Activated T-helper 2 cell treated with anti-CD3 and anti-CD28 coated beads, Interferon-gamma antibody, Interleukin-2, Interleukin-4, amounts not matched to agents 10 μg/mL and 5 μg/mL and 100 μg/mL, durations not matched to agents 14 hours and 24 hours and 36 hours (primary cell): ENCODE measurements at regions not wholly inside any gene's neighbourhood (a gene's known extent, or its start where the extent isn't known, plus 50 kb on each side); places are given as distances from the start of the nearest gene placed in this dataset.
A peak's percentile ranks its signal among the peaks of the same experiment; 100 is the strongest.

Experiments
- DNase-seq: peaks from one replicate; pipeline ENCODE4 v3.0.0; 2021; ENCODE audit warnings: low spot score
- H3K27ac Mint-ChIP-seq: one replicate; pipeline ENCODE4 v1.8.0; 2021; ENCODE audit warnings: mixed read lengths
- H3K27me3 Mint-ChIP-seq: one replicate; pipeline ENCODE4 v1.8.0; 2021; ENCODE audit warnings: low read depth, mixed read lengths
- H3K36me3 Mint-ChIP-seq: one replicate; pipeline ENCODE4 v1.8.0; 2021; ENCODE audit warnings: low read depth, mixed read lengths
- H3K4me1 Mint-ChIP-seq: one replicate; pipeline ENCODE4 v1.8.0; 2021; ENCODE audit warnings: low read depth, mixed read lengths
- H3K4me3 Mint-ChIP-seq: one replicate; pipeline ENCODE4 v1.8.0; 2021; ENCODE audit warnings: low read depth, mild to moderate bottlenecking, moderate library complexity, mixed read lengths
- H3K9me3 Mint-ChIP-seq: one replicate; pipeline ENCODE4 v1.8.0; 2021; ENCODE audit warnings: mixed read lengths
- intact Hi-C: fragments of 100-400 bp; cut with micrococcal nuclease; formaldehyde crosslinking; loops from one replicate; pipeline ENCODE4 v1.15.1; 2023

GRCh38 chr5:38207343-38207742 is 51.0 kb upstream of the EGFLAM start:
- Mint-ChIP-seq H3K36me3 (no peaks in the 10 kb centered on the region), H3K4me1 (no peaks in the 10 kb centered on the region), H3K4me3 (no peak overlapping the region), H3K27ac (no peak overlapping the region), H3K27me3 (peaks cover 2% of the 10 kb centered on the region), H3K9me3 (peaks cover 4% of the 10 kb centered on the region)
- no peak for DNase-seq
- intact Hi-C loops, result no loop called here

- Mint-ChIP-seq H3K27me3 (peaks cover 2% of the 10 kb centered on the region), H3K36me3 (no peaks in the 10 kb centered on the region), H3K4me3 (no peak overlapping the region), H3K4me1 (no peaks in the 10 kb centered on the region), H3K27ac (no peak overlapping the region), H3K9me3 (no peaks in the 10 kb centered on the region)
- no peak for DNase-seq
- intact Hi-C loops, result no loop called here
Observed at GRCh38 chr5:38202741-38203140, 55.6 kb upstream of the EGFLAM start.

DNA sequence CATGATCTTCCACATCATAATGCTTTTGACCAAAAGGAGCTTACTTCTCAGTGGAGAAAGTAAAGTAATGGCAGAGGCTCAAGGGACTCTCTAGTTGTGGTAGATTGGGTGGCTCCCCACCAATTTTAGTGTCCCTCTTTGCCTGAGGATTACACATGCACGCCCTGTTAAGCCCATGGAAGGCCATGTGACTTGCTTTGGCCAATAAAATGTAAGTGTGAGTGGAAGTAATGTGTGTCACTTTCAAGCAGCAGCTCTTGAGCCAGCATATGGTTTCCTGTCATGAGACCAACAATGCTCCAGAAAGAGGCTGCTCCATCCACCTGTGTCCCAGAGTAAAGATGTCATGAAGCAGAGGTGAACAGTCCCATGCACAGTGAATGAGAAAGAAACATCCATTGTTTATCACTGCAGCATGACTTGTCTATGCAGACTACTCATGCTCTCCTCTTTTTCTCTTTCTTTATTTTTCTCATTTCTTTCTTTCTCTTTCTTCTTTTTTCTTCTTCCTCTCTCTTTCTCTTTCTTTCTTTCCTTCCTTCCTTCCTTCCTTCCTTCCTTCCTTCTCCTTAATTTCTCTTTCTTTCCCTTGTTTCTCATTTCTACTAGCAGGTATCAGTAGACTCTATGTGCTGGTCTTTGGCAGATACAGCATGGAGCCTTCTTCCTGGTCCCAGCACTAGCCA is 57.3 kb upstream of the EGFLAM start:
- H3K27me3 Mint-ChIP-seq, result peaks cover 2% of the 10 kb centered on the region
- H3K27ac Mint-ChIP-seq, result no peak overlapping the region
- no peaks in the 10 kb centered on the region for H3K36me3 Mint-ChIP-seq
- H3K4me3 Mint-ChIP-seq, result no peak overlapping the region
- no peaks in the 10 kb centered on the region for H3K9me3 Mint-ChIP-seq
- no peak for DNase-seq
- no peaks in the 10 kb centered on the region for H3K4me1 Mint-ChIP-seq
- intact Hi-C loops, result no loop called here

- Mint-ChIP-seq H3K9me3 (no peaks in the 10 kb centered on the region), H3K27ac (no peak overlapping the region), H3K36me3 (no peaks in the 10 kb centered on the region), H3K4me3 (no peak overlapping the region), H3K27me3 (peaks cover 18% of the 10 kb centered on the region), H3K4me1 (no peaks in the 10 kb centered on the region)
- intact Hi-C loops, result no loop called here
- DNase-seq, result no peak
Observed at GRCh38 chr5:38197118-38197517, 61.2 kb upstream of the EGFLAM start.

DNA sequence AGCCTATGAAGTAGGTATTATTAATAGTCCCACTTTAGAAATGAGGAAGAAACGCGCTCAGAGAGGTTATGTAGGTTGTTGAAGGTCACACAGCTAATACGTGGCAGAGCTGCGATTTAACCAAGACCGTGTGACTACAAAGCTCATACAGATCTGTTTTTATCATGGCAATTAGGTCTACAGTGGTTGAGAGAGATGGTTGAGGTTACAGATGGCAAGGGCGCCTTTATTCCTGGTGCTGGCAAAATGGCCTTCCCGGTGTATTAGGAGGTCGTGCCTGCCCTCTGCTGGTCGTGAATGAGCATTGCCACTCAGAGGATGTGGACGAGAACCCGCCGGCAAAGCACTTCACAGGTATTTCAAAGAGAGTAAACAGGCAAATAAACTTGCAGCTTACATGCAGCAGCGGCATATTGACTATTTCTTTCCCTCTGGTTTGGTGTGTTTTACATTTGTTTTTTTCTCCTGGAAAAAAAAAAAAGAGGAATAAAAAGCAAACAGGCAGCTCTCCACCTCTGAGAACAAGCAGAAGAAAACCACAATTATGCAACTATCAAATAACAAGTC is 65.3 kb upstream of the EGFLAM start:
- Mint-ChIP-seq H3K27me3 (peaks cover 18% of the 10 kb centered on the region), H3K4me1 (no peaks in the 10 kb centered on the region), H3K4me3 (no peak overlapping the region), H3K9me3 (no peaks in the 10 kb centered on the region), H3K36me3 (no peaks in the 10 kb centered on the region), H3K27ac (no peak overlapping the region)
- peak; percentile 37 for DNase-seq
- intact Hi-C loops, result loop anchor here (1.0 kb wide), 2 partner anchors 356 to 781 kb away; no protein-coding TSS in a partner anchor

- DNase-seq, result no peak
- intact Hi-C loops, result no loop called here
- H3K4me3 Mint-ChIP-seq, result no peak overlapping the region
- no peaks in the 10 kb centered on the region for H3K36me3 Mint-ChIP-seq
- H3K27me3 Mint-ChIP-seq, result peaks cover 18% of the 10 kb centered on the region
- no peaks in the 10 kb centered on the region for H3K4me1 Mint-ChIP-seq
- no peak overlapping the region for H3K27ac Mint-ChIP-seq
- no peaks in the 10 kb centered on the region for H3K9me3 Mint-ChIP-seq
Observed at GRCh38 chr5:38191693-38192092, 66.7 kb upstream of the EGFLAM start.

DNA sequence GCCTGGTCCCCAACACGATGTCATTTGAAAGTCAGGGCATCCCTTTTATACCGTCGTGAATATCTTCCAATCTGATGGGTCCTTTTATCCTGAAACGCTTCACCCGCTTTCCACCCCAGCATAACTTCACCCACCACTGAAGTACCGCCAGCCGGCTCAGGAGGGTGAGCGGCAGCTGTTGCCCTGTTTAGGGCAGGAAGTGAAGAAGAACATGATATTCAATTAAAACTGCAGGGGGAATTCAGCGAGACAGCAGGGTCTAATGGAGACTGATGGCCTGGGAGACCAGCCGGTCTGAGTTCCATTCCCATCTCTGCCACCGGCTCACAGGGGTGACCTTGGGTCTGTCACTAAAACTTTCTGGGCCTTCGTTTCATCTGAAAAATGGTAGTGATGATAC is 68.2 kb upstream of the EGFLAM start:
- no peak overlapping the region for H3K27ac Mint-ChIP-seq
- H3K9me3 Mint-ChIP-seq, result no peaks in the 10 kb centered on the region
- H3K27me3 Mint-ChIP-seq, result peaks cover 17% of the 10 kb centered on the region
- H3K4me3 Mint-ChIP-seq, result no peak overlapping the region
- H3K4me1 Mint-ChIP-seq, result no peaks in the 10 kb centered on the region
- DNase-seq, result no peak
- intact Hi-C loops, result no loop called here
- no peaks in the 10 kb centered on the region for H3K36me3 Mint-ChIP-seq

GRCh38 chr5:38189081-38189504 is 69.3 kb upstream of the EGFLAM start:
- no peaks in the 10 kb centered on the region for H3K36me3 Mint-ChIP-seq
- no peak for DNase-seq
- intact Hi-C loops, result no loop called here
- H3K27me3 Mint-ChIP-seq, result peaks cover 10% of the 10 kb centered on the region
- H3K9me3 Mint-ChIP-seq, result no peaks in the 10 kb centered on the region
- no peak overlapping the region for H3K4me3 Mint-ChIP-seq
- H3K4me1 Mint-ChIP-seq, result no peaks in the 10 kb centered on the region
- H3K27ac Mint-ChIP-seq, result no peak overlapping the region

DNA sequence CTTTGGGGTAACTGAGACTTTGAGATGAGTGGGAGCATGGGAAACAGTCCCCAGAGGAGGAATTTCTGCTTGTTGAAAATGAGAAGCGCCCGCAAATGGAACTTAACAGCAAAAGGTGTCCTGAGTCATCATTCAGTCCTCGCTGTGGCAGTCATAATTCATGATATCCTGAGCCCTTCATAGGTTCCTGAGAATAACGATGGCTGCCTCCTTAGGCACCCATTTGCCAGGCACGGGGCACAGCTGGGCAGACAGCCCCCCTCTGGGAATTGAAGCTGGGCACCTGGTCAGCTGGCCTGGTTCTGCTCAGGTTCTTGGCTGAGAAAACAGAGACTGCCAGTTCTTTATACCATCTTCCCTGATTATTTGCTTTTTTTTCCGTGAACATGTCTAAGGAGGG is 69.8 kb upstream of the EGFLAM start:
- H3K4me1 Mint-ChIP-seq, result no peaks in the 10 kb centered on the region
- peaks cover 5% of the 10 kb centered on the region for H3K27me3 Mint-ChIP-seq
- intact Hi-C loops, result no loop called here
- DNase-seq, result no peak
- no peak overlapping the region for H3K4me3 Mint-ChIP-seq
- no peak overlapping the region for H3K27ac Mint-ChIP-seq
- H3K9me3 Mint-ChIP-seq, result no peaks in the 10 kb centered on the region
- no peaks in the 10 kb centered on the region for H3K36me3 Mint-ChIP-seq

GRCh38 chr5:38187532-38187931 is 70.8 kb upstream of the EGFLAM start:
- Mint-ChIP-seq H3K4me3 (no peak overlapping the region), H3K27ac (no peak overlapping the region), H3K27me3 (no peaks in the 10 kb centered on the region), H3K4me1 (no peaks in the 10 kb centered on the region), H3K36me3 (no peaks in the 10 kb centered on the region), H3K9me3 (no peaks in the 10 kb centered on the region)
- no peak for DNase-seq
- intact Hi-C loops, result no loop called here

DNA sequence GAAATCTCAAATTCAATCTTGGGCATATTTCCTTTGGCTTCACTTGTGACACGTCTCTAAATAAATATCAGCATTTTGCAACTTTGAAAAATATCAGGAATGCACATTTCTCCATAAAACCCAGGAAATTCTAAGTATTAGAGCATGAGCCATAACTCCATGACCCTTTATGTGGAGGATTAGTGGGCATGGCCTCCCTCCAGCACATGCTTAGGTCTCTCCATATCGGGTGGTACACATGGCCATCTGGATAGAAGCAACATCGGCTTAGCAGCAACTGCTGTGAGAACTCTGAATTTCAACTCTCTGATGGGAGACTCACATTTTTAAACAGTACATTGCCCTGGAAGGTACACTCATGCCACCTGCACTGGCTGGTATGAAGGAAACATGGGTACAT is 73.7 kb upstream of the EGFLAM start:
- no peaks in the 10 kb centered on the region for H3K9me3 Mint-ChIP-seq
- no peak overlapping the region for H3K27ac Mint-ChIP-seq
- H3K4me1 Mint-ChIP-seq, result no peaks in the 10 kb centered on the region
- no peak for DNase-seq
- no peak overlapping the region for H3K4me3 Mint-ChIP-seq
- no peaks in the 10 kb centered on the region for H3K27me3 Mint-ChIP-seq
- intact Hi-C loops, result no loop called here
- H3K36me3 Mint-ChIP-seq, result no peaks in the 10 kb centered on the region

DNA sequence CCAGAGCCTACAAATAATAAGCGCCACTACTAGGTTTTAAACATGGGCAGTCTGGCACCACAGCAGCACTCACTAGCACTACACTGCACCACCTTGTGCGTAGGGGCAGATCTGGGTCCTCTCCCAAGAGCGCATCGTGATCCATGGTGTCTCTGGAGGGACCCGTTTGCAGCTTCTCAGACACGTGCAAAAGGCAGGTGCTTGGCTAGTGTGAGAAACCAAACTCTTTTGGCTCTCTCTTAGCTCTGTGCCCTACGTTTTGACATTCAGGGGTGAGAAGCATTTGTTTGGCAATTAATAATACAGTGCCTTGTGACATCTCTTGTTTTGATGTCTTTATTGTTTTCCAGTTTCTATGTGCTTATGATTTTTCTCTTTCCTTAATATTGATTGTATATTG is 75.4 kb upstream of the EGFLAM start:
- DNase-seq, result no peak
- H3K4me3 Mint-ChIP-seq, result no peak overlapping the region
- H3K36me3 Mint-ChIP-seq, result no peaks in the 10 kb centered on the region
- H3K4me1 Mint-ChIP-seq, result no peaks in the 10 kb centered on the region
- intact Hi-C loops, result no loop called here
- H3K9me3 Mint-ChIP-seq, result no peaks in the 10 kb centered on the region
- no peaks in the 10 kb centered on the region for H3K27me3 Mint-ChIP-seq
- no peak overlapping the region for H3K27ac Mint-ChIP-seq

GRCh38 chr5:38168029-38168428 is 90.3 kb upstream of the EGFLAM start:
- Mint-ChIP-seq H3K27ac (no peak overlapping the region), H3K4me3 (no peak overlapping the region), H3K4me1 (no peaks in the 10 kb centered on the region), H3K27me3 (no peaks in the 10 kb centered on the region), H3K9me3 (no peaks in the 10 kb centered on the region), H3K36me3 (no peaks in the 10 kb centered on the region)
- intact Hi-C loops, result no loop called here
- no peak for DNase-seq
